Vagina (tissue), 2 donors: ENCODE measurements at regions not wholly inside any gene's neighbourhood (a gene's known extent, or its start where the extent isn't known, plus 50 kb on each side); places are given as distances from the start of the nearest gene placed in this dataset.

Experiments
- DNase-seq, 2 donors: peaks; one replicate each; pipeline ENCODE4 v3.0.0-alpha.2; 2017; ENCODE audit errors: extremely low spot score in 2 of 2
- H3K27ac ChIP-seq: fragments of 200-600 bp; sonication (generic); one replicate; pipeline ENCODE4 v1.5.1; 2019
- H3K27me3 ChIP-seq: fragments of 200-600 bp; sonication (generic); one replicate; pipeline ENCODE4 v1.5.1; 2019
- H3K36me3 ChIP-seq, 2 donors: fragments of 200-600 bp; sonication (generic); one replicate each; pipeline ENCODE4 v1.5.1; 2017 to 2019
- H3K4me1 ChIP-seq: fragments of 200-600 bp; sonication (generic); one replicate; pipeline ENCODE4 v1.5.1; 2019
- H3K4me3 ChIP-seq, 2 donors: fragments of 200-600 bp; sonication (generic); 1 replicate in 1 of 2; 2 replicates in 1 of 2; pipeline ENCODE4 v1.5.1; 2016 to 2019
- H3K9me3 ChIP-seq: fragments of 200-600 bp; sonication (generic); one replicate; pipeline ENCODE4 v1.5.1; 2019
- CTCF ChIP-seq, 3 experiments: fragments of 450-650 bp in 2 of 3; fragments of 200-600 bp in 1 of 3; sonication (generic) in 1 of 3; IDR thresholded peaks; one replicate each; pipeline ENCODE4 v1.5.1; 2017 to 2019; ENCODE audit warnings: antibody characterized with exemption in 3 of 3, mild to moderate bottlenecking in 2 of 3, moderate library complexity in 2 of 3
- POLR2A ChIP-seq, 2 donors: fragments of 450-650 bp; IDR thresholded peaks; one replicate each; pipeline ENCODE4 v1.6.1; 2017; ENCODE audit warnings: antibody characterized with exemption in 2 of 2, mild to moderate bottlenecking in 2 of 2, moderate library complexity in 2 of 2
- POLR2AphosphoS5 ChIP-seq, 2 donors: sonication (generic); formaldehyde crosslinking; IDR thresholded peaks; one replicate each; pipeline ENCODE4 v1.9.0; 2017; ENCODE audit warnings: antibody characterized with exemption in 2 of 2, mild to moderate bottlenecking in 2 of 2, low read depth in 1 of 2; ENCODE audit not compliant: insufficient read depth in 1 of 2
- intact Hi-C: fragments of 100-400 bp; cut with DNase I; formaldehyde crosslinking; loops from one replicate; pipeline ENCODE4 v1.15.1; 2023

- intact Hi-C loops, result no loop called here
- TF ChIP-seq POLR2A (IDR thresholded peaks at IDR 0.05) (no peak), CTCF (IDR thresholded peaks at IDR 0.05) (no peak), POLR2AphosphoS5 (IDR thresholded peaks at IDR 0.05; ENCODE audit: insufficient read depth in 1 of 2, low read depth in 1 of 2) (no peak)
- no peak for DNase-seq
Observed at GRCh38 chr3:22792533-22792932, 410.6 kb upstream of the UBE2E2 start.

GRCh38 chr3:22795917-22796316, 407.2 kb upstream of the UBE2E2 start:
- DNase-seq, result no peak
- Histone ChIP-seq H3K4me3 (no peak overlapping the region), H3K36me3 (no peaks in the 10 kb centered on the region), H3K27ac (no peak overlapping the region), H3K9me3 (no peaks in the 10 kb centered on the region), H3K4me1 (no peaks in the 10 kb centered on the region), H3K27me3 (no peaks in the 10 kb centered on the region)
- intact Hi-C loops, result no loop called here
- TF ChIP-seq POLR2AphosphoS5 (IDR thresholded peaks at IDR 0.05; ENCODE audit: insufficient read depth in 1 of 2, low read depth in 1 of 2), result no peak
- no peak for TF ChIP-seq CTCF (IDR thresholded peaks at IDR 0.05)
- TF ChIP-seq POLR2A (IDR thresholded peaks at IDR 0.05), result no peak

More at GRCh38 chr3:22792533-22792932, 410.6 kb upstream of the UBE2E2 start:
- H3K27ac ChIP-seq, result no peak overlapping the region
- H3K9me3 ChIP-seq, result no peaks in the 10 kb centered on the region
- no peaks in the 10 kb centered on the region for H3K27me3 ChIP-seq
- no peak overlapping the region for H3K4me3 ChIP-seq
- H3K4me1 ChIP-seq, result no peaks in the 10 kb centered on the region
- H3K36me3 ChIP-seq, result no peaks in the 10 kb centered on the region

GRCh38 chr3:22798461-22798860, 404.7 kb upstream of the UBE2E2 start:
- no peak for TF ChIP-seq POLR2A (IDR thresholded peaks at IDR 0.05)
- TF ChIP-seq POLR2AphosphoS5 (IDR thresholded peaks at IDR 0.05; ENCODE audit: insufficient read depth in 1 of 2, low read depth in 1 of 2), result no peak
- TF ChIP-seq CTCF (IDR thresholded peaks at IDR 0.05), result no peak
- Histone ChIP-seq H3K27ac (no peak overlapping the region), H3K4me1 (no peaks in the 10 kb centered on the region), H3K9me3 (no peaks in the 10 kb centered on the region), H3K36me3 (no peaks in the 10 kb centered on the region), H3K27me3 (no peaks in the 10 kb centered on the region), H3K4me3 (no peak overlapping the region)
- intact Hi-C loops, result no loop called here
- DNase-seq, result no peak

- Histone ChIP-seq H3K4me3 (no peak overlapping the region), H3K36me3 (no peaks in the 10 kb centered on the region), H3K4me1 (no peaks in the 10 kb centered on the region), H3K27ac (no peak overlapping the region), H3K9me3 (no peaks in the 10 kb centered on the region), H3K27me3 (no peaks in the 10 kb centered on the region)
- intact Hi-C loops, result no loop called here
- TF ChIP-seq CTCF (IDR thresholded peaks at IDR 0.05), result no peak
- TF ChIP-seq POLR2AphosphoS5 (IDR thresholded peaks at IDR 0.05; ENCODE audit: insufficient read depth in 1 of 2, low read depth in 1 of 2), result no peak
- TF ChIP-seq POLR2A (IDR thresholded peaks at IDR 0.05), result no peak
- DNase-seq, result no peak
Observed at GRCh38 chr3:22819209-22819608, 383.9 kb upstream of the UBE2E2 start.

GRCh38 chr3:22835041-22835440, 368.1 kb upstream of the UBE2E2 start:
- TF ChIP-seq POLR2AphosphoS5 (IDR thresholded peaks at IDR 0.05; ENCODE audit: insufficient read depth in 1 of 2, low read depth in 1 of 2), result no peak
- no peak for TF ChIP-seq POLR2A (IDR thresholded peaks at IDR 0.05)
- no peak for TF ChIP-seq CTCF (IDR thresholded peaks at IDR 0.05)
- intact Hi-C loops, result no loop called here
- no peak for DNase-seq

More at GRCh38 chr3:22835041-22835440, 368.1 kb upstream of the UBE2E2 start:
- H3K27me3 ChIP-seq, result no peaks in the 10 kb centered on the region
- no peaks in the 10 kb centered on the region for H3K4me1 ChIP-seq
- no peak overlapping the region for H3K4me3 ChIP-seq
- no peaks in the 10 kb centered on the region for H3K36me3 ChIP-seq
- no peaks in the 10 kb centered on the region for H3K9me3 ChIP-seq
- no peak overlapping the region for H3K27ac ChIP-seq
